A673 (cell line): ENCODE measurements at regions not wholly inside any gene's neighbourhood (a gene's known extent, or its start where the extent isn't known, plus 50 kb on each side); places are given as distances from the start of the nearest gene placed in this dataset.

Experiments
- BruUV-seq: library from RNA; stranded (reverse); fragments of 400-500 nt; replicated peaks from 2 replicates; lab custom pipeline; 2021; lab: Mats Ljungman, UMichigan
- CTCF ChIA-PET: fragments of 300-600 bp; sonication (Branson Sonifier 250); formaldehyde crosslinking; loops from one replicate; lab custom pipeline; 2022; ENCODE audit warnings: antibody characterized with exemption; lab: Charles Lee
- POLR2A ChIA-PET: fragments of 300-600 bp; sonication (Branson Sonifier 250); formaldehyde crosslinking; loops from one replicate; lab custom pipeline; 2022; ENCODE audit warnings: antibody characterized with exemption; ENCODE audit not compliant: low non-redundant PET; lab: Charles Lee
- DNase-seq: peaks from one replicate; pipeline ENCODE4 v3.0.0-alpha.2; 2015; ENCODE audit warnings: low spot score
- H3K27ac ChIP-seq: fragments of 200-600 bp; sonication (generic); 2 replicates; pipeline ENCODE4 v1.5.1; 2016; ENCODE audit warnings: mixed run types, low read depth, mild to moderate bottlenecking, mixed read lengths, antibody characterized with exemption, low read length; ENCODE audit not compliant: poor library complexity, severe bottlenecking
- H3K27me3 ChIP-seq: fragments of 200-600 bp; sonication (generic); replicated peaks from 2 replicates; pipeline ENCODE4 v1.6.1; 2017; ENCODE audit warnings: mixed run types, low read depth, mild to moderate bottlenecking, mixed read lengths, antibody characterized with exemption, low read length; ENCODE audit not compliant: insufficient read depth, poor library complexity
- H3K36me3 ChIP-seq: fragments of 200-600 bp; sonication (generic); 2 replicates; pipeline ENCODE4 v1.6.1; 2016; ENCODE audit warnings: mixed run types, mild to moderate bottlenecking, mixed read lengths, antibody characterized with exemption, low read length; ENCODE audit not compliant: insufficient read depth, poor library complexity, severe bottlenecking
- H3K4me1 ChIP-seq: fragments of 200-600 bp; sonication (generic); 2 replicates; pipeline ENCODE4 v1.6.1; 2017; ENCODE audit warnings: mixed run types, mild to moderate bottlenecking, mixed read lengths, antibody characterized with exemption, low read length; ENCODE audit not compliant: insufficient read depth, poor library complexity, severe bottlenecking
- H3K4me3 ChIP-seq: fragments of 200-600 bp; sonication (generic); 2 replicates; pipeline ENCODE4 v1.5.1; 2016; ENCODE audit warnings: low read depth, mixed run types, mild to moderate bottlenecking, mixed read lengths, low read length; ENCODE audit not compliant: poor library complexity, severe bottlenecking
- H3K9me3 ChIP-seq: fragments of 200-600 bp; sonication (generic); 2 replicates; pipeline ENCODE4 v1.6.1; 2016; ENCODE audit warnings: mixed run types, low read depth, mild to moderate bottlenecking, mixed read lengths, antibody characterized with exemption, low read length; ENCODE audit not compliant: poor library complexity, severe bottlenecking
- EZH2 ChIP-seq: fragments of 200-600 bp; sonication (generic); IDR thresholded peaks from 2 replicates; pipeline ENCODE4 v1.6.1; 2017; ENCODE audit warnings: borderline replicate concordance, low read depth, mild to moderate bottlenecking, mixed read lengths, antibody characterized with exemption, low read length; ENCODE audit not compliant: poor library complexity, severe bottlenecking
- intact Hi-C: fragments of 100-400 bp; cut with micrococcal nuclease; formaldehyde crosslinking; loops from one replicate; pipeline ENCODE4 v1.10.0; 2022; ENCODE audit not compliant: unreplicated experiment
- TF ChIP-seq, protein P1 (sequence below): fragments of 300-800, 200-600 bp; sonication (generic); conservative IDR thresholded peaks from 2 replicates; pipeline ENCODE4 v1.5.1; 2017; ENCODE audit warnings: low read depth, mild to moderate bottlenecking, antibody characterized with exemption, low read length, moderate library complexity, mixed read lengths

DNA sequence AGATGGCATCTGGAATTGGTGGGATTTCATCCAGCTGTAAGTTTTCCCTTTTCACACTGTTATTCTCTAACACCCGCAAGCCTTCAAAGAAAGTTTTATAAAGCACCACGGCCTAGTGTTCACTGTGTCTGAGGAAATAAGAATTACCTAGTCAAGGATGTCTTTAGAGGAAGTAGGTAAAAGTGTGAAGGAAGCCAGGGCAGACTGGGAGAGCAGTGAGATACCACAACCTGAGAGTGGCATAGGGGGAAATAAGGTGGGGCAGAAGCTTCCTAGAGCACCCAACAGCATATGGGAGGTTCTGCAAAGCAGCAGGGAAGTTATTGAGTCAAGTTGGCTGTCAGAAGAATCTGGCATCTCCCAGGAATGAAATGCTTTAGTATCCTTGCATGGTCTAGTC is 241.2 kb downstream of the CETN3 start:
- POLR2A ChIA-PET: no interaction called here
- Histone ChIP-seq H3K27me3 (no peaks in the 10 kb centered on the region), H3K4me3 (no peak overlapping the region), H3K9me3 (no peaks in the 10 kb centered on the region), H3K36me3 (no peaks in the 10 kb centered on the region), H3K27ac (no peak overlapping the region), H3K4me1 (peaks cover 9% of the 10 kb centered on the region)
- TF ChIP-seq, protein P1, sequence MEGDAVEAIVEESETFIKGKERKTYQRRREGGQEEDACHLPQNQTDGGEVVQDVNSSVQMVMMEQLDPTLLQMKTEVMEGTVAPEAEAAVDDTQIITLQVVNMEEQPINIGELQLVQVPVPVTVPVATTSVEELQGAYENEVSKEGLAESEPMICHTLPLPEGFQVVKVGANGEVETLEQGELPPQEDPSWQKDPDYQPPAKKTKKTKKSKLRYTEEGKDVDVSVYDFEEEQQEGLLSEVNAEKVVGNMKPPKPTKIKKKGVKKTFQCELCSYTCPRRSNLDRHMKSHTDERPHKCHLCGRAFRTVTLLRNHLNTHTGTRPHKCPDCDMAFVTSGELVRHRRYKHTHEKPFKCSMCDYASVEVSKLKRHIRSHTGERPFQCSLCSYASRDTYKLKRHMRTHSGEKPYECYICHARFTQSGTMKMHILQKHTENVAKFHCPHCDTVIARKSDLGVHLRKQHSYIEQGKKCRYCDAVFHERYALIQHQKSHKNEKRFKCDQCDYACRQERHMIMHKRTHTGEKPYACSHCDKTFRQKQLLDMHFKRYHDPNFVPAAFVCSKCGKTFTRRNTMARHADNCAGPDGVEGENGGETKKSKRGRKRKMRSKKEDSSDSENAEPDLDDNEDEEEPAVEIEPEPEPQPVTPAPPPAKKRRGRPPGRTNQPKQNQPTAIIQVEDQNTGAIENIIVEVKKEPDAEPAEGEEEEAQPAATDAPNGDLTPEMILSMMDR: no peak
- no peak for TF ChIP-seq EZH2
- intact Hi-C loops: no loop called here
- CTCF ChIA-PET: no interaction called here
- no TSS peak for BruUV-seq
- DNase-seq: no peak

DNA sequence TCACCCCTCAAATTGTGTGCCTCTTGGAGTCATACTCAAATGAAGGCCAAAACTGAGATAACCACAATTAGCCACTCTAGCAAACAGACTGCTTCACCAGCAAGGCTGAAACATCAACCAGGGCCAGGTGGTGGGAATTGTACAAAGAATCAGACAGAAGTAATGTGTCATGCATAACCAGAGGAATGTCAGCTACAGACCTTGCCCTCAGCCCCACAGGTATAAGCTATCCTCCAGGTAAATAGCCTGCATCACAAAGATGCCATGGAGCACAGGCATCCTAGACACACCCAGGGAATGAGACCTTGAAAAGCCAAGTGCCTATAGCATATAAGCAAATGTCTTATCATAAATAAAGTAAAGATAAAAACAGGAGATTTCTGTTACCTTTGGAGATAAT is 242.7 kb downstream of the CETN3 start:
- TF ChIP-seq EZH2: no peak
- TF ChIP-seq, protein P1: no peak
- H3K9me3 ChIP-seq: no peaks in the 10 kb centered on the region
- H3K4me3 ChIP-seq: no peak overlapping the region
- H3K4me1 ChIP-seq: peaks cover 9% of the 10 kb centered on the region
- DNase-seq: no peak
- intact Hi-C loops: no loop called here
- no peak overlapping the region for H3K27ac ChIP-seq
- H3K36me3 ChIP-seq: no peaks in the 10 kb centered on the region
- no TSS peak for BruUV-seq
- H3K27me3 ChIP-seq: no peaks in the 10 kb centered on the region
- CTCF ChIA-PET: no interaction called here
- POLR2A ChIA-PET: no interaction called here

DNA sequence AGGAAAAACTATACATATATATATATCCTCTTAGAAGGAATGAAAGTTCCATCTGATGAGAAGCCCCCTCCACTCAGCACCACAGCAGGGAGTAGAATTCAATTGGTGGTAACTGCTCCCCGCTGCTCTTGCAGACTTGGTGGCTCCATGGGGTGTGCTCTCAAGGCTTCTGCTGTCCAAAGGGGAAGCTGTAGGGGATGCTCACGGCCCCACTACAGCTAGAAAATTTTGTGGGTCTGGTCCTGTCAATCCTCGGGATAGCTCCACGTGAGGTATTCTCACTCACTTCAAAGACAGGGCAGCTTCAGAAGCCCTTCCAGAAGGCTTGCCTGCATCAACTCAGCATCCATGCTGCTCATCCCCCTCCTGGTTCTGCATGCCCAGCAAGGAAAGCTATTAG is 247.2 kb downstream of the CETN3 start:
- POLR2A ChIA-PET: no interaction called here
- Histone ChIP-seq H3K9me3 (no peaks in the 10 kb centered on the region), H3K27me3 (no peaks in the 10 kb centered on the region), H3K27ac (no peak overlapping the region), H3K4me1 (no peaks in the 10 kb centered on the region), H3K4me3 (no peak overlapping the region), H3K36me3 (no peaks in the 10 kb centered on the region)
- intact Hi-C loops: loop anchor here (5.0 kb wide), 1 partner anchor 1435 kb away; no protein-coding TSS in a partner anchor
- BruUV-seq: no TSS peak
- no peak for DNase-seq
- CTCF ChIA-PET: interaction anchor here (0.6 to 1.3 kb wide), 2 partner anchors 431 to 621 kb away, joined by 3 read pairs; no protein-coding TSS in a partner anchor
- TF ChIP-seq, protein P1: no peak
- TF ChIP-seq EZH2: no peak
